ENCODE measurements at regions not wholly inside any gene's neighbourhood (a gene's known extent, or its start where the extent isn't known, plus 50 kb on each side); places are given as distances from the start of the nearest gene placed in this dataset.
"Not testable (repeated sequence)": the region's sequence is repeated elsewhere in the genome, so short reads cannot be mapped to it uniquely, and the experiment has no call there.

DNA sequence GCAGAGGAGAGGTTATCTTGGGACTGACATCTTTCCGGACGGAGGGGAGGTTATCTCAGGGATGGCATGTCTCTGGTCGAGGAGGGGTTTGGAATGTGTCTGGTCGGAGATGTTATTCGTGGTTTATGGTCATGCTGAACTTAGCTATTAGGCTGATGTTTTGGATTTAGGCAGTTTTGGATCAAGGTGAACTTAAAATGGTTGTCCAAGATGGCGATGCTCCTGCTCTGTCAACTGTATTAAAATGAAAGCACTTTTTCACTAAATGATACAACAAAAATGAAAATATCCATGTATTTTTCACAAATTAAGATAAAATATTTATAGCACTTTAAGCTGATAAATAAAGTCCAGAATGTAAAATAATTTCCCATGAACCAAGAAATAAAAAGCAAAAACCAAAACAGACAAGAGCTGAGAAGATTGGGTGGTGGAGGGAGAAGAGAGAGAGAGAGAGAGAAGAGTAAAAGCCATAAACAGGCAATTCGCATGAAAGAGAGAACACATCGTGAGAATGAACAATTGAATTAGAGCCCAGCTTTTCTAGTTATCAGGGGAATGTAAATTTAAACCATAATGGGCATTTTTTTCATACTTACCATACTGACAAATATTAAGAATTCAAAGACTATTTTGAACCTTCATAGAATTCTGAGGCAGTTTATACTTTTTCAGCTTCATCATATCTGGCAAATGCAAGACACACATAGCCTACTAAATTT is 2236.0 kb upstream of the AGA start:
- DNase-seq (ENCODE audit: low spot score), result no peak

DNA sequence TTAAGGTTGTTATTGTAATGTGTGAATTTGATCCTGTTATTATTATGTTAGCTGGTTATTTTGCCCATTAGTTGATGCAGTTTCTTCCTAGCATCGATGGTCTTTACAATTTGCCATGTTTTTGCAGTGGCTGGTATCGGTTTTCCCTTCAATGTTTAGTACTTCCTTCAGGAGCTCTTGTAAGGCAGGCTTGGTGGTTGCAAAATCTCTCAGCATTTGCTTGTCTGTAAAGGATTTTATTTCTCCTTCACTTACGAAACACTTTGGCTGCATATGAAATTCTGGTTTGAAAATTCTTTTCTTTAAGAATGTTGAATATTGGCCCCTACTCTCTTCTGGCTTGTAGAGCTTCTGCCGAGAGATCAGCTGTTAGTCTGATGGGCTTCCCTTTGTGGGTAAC is 2241.4 kb upstream of the AGA start:
- not testable (repeated sequence) for DNase-seq (ENCODE audit: low spot score)

DNA sequence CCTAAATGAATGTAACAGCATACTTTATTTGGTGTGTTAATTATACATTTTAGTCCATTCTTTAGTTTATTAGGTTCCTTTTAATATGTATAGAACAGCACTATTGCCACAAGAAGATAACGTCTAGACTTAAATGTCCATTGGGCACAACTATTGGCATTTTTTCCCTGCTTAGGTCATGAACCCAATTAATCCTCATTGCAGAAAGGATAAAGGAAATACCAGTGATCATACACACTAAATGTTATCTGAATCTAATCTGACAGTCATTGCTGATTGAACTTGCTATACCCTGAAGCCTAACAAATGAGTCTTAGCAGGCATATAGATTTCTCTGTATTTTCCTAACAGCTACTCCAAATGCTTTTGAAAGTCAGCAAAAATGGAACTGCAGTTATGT is 2250.0 kb upstream of the AGA start:
- DNase-seq (ENCODE audit: low spot score), result no peak

DNA sequence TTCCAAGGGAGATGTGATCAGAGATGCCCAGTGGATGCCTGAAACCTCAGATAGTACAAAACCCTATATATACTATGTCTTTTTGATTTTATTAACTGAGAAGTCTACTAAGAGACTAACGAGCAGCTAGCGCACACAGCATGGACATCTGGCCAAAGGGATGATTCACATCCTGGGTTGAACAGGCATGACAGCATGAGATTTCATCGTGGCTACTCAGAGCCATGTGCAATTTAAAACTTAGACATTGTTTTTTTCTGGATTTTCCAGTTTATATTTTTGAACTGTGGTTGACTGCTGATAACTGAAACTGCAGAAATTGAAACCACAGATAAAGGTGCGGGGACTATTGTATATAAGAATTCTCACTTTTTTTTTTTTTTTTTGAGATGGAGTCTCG is 2252.9 kb upstream of the AGA start:
- DNase-seq (ENCODE audit: low spot score), result no peak

DNA sequence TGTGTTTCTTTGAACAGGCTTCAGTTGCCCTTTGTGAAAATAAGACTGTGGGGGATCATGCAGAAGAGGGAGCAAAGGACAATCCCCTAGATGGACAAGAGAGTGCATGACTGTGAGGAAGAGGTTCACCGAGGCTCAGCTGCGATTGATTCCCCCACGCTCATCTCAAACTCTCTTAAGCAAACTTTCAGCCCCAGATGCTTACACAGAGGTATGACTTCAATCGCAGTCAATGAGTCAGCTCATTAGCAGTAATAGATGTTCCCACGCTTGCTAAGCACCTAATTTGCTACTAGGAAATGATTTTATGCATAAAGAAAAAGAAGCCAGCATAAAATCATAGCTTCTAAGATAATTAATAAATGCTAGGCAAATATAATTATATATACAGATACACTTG is 2256.1 kb upstream of the AGA start:
- no peak for DNase-seq (ENCODE audit: low spot score)

DNA sequence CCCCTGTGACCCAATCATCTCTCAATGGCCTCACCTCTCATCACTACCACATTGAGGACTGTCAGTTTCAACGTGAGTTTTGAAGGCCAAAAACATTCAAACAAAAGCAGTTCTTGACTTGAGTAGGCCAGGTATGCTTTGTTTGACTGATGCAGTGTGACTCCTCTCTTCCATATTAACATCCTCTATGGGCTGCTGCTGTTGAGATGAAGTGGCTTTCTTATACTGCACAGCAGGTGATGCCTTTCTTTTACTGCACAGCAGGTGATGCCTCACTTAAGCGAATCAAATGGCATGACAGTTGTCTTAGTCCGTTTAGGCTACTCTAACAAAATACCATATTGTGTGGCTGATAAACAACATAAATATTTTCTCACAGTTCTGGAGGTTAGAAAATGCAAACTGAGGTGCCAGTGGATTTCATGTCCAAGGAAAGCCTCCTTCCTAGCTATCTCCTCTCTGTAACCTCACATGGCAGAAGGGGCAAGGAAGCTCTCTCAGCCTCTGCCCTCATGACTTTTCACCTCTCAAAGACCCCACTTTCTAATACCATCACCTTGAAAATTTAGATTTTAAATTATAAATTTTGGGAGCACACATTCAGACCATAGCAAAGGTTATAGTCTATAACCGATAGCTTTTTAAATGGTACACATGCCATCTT is 2267.9 kb upstream of the AGA start:
- DNase-seq (ENCODE audit: low spot score), result no peak

DNA sequence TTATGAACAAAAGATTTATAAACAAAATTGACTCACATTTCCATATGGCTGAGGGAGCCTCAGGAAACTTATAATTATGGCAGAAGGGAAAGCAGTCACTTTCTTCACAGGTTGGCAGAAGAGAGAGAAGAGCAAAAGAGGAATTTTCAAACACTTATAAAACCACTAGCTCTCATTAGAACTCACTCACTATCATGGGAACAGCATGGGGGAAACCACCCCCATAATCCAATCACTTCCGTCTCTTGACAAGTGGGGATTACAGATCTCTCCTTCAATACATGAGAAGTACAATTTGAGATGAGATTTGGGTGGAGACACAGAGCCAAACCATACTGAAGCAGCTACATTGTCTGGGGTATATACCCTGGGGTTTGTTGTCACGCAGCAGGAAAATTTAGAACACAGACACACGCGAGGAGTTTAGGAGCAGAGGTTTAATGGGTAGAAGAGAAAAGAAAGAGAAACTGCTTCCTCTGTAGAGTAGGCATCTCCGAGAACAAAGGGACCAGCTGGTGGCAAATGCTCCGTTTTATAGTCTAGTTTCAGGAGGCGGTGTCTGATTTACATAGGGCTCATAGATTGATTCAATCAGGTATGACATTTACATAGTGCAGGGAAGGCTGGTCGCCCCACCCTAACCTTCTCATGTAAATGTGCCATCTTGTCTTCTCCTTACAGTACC is 2277.7 kb upstream of the AGA start:
- DNase-seq (ENCODE audit: low spot score), result no peak

DNA sequence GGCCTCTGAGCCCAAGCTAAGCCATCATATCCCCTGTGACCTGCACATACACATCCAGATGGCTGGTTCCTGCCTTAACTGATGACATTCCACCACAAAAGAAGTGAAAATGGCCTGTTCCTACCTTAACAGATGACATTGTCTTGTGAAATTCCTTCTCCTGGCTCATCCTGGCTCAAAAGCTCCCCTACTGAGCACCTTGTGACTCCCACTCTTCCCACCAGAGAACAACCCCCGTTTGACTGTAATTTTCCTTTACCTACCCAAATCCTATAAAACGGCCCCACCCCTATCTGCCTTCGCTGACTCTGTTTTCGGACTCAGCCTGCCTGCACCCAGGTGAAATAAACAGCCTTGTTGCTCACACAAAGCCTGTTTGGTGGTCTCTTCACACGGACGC is 2284.3 kb upstream of the AGA start:
- not testable (repeated sequence) for DNase-seq (ENCODE audit: low spot score)

DNA sequence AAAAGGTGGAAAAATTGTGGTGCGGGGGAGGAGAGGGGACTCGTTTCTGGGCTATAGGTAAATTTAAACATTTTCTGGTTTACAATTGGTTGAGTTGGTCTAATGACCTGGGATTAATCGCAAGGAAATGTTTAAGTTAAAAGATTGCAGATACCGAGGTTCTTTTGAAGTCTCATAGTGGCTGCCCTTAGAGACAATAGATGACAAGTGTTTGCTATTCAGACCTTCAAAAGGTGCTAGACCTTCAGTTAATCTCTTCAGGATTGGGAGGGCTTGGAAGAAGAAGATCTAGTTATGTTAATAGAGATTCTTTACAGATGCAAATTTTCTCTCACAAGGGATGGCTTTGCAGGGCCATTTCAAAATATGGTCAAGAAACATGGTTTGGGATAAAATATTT is 2286.1 kb upstream of the AGA start:
- DNase-seq (ENCODE audit: low spot score), result no peak

DNA sequence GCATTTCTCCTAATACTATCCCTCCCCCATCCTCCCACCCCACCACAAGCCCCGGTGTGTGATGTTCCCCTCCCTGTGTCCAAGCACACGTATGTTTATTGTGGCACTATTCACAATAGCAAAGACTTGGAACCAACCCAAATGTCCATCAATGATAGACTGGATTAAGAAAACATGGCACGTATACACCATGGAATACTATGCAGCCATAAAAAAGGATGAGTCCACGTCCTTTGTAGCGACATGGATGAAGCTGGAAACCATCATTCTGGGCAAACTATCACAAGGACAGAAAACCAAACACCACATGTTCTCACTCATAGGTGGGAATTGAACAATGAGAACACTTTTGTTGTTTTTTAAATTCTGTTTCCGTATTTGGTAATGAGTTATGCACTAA is 2294.6 kb upstream of the AGA start:
- DNase-seq (ENCODE audit: low spot score), result not testable (repeated sequence)

DNA sequence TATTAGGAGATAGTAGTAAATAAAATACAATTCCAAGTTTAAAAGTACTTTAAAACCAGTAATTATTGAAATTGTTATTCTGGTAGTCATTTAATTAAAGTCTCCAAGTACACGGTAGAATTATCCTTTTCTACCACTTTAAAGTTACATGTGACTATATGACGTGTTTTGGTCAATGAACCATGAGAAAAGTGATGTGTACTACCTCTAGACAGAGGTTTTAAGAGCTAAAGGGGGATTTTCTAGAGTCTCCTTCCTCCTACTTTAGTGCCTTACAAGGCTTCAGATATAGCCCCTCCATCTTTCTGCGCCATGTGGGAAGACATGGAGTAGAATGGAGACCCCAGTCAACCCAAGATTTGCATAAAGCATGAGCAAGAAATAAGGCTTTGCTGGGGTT is 2296.6 kb upstream of the AGA start:
- no peak for DNase-seq (ENCODE audit: low spot score)

DNA sequence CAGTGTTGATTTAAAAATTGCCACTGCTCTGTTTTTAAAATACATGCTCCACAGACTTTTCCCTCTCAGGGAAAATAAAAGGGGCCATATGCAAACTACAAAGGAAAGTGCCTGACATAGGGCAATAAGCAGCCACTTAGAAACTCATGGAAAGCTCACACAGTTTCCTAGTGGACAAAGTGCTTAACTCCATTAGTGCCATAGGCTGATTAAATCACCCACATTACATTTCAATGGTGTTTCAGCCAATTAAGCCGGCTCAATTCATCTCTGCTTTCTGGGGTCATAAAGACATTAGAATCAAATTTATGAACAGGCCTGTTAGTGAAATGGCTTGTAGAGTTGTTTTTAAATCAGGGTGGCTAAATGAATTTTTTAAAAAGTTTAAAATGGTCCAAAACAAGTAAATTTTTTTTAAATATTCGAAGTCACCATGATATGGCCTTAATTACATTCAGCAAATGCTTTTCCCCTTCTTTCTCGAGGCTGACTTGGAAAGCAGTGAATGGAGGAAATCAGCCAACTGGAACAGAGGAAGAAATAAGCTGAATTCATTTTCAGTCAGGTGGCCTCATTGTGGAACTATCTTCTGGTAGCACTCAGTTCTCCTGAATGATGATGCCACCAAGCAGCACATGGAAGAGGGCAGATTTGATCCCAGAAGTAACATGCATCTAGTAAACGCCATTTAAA is 2305.1 kb upstream of the AGA start:
- no peak for DNase-seq (ENCODE audit: low spot score)

DNA sequence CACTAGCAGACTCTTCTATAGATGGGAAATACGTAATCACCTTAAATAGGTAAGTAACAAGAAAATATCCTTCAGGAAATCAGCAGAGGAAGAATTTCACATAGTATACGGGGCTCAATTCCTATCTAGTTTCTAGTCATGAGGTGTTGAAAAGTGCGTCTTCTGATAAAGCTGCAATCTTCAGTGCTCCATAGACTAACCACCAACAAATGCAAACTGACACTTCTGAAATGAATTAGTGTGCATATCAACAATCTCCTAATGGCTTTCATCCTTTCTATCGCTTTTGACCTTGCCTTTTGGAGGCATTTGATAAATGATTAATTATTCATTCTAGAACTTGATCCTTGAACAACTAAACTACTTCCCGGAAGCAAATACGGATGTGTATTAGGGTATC is 2306.6 kb upstream of the AGA start:
- no peak for DNase-seq (ENCODE audit: low spot score)

DNA sequence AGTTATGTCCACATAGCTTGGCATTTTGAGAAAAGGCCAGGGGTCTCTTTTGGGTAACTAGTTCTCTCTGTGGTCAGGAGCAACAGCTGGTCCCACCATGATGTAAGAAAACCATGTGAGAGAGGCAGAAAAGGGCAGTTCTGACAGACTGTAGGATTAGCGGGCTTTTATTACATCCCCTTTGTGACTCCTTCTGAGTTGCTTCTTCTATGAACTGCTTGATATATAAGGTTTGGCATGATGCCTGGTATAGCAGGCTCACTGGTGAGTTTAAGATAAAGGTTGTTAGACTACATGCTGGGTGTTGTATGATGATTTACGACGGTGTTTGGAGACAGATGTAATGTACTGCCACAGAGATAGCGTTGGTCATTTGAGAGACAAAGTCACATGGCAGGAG is 2308.1 kb upstream of the AGA start:
- no peak for DNase-seq (ENCODE audit: low spot score)

DNA sequence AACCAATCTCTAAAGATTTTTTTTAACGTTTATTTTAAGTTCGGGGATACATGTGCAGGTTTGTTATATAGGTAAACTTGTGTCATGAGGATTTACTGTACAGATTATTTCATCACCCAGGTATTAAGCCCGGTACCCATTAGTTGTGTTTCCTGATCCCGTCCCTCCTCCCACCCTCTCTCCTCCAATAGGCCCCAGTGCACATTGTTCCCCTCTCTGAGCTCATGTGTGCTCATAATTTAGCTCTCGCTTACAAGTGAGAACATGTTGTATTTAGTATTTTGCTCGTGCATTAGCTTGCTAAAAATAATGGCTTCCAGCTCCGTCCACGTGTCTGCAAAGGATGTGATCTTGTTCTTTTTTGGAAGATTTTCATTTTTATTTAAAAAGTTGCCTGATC is 2309.4 kb upstream of the AGA start:
- no peak for DNase-seq (ENCODE audit: low spot score)

DNA sequence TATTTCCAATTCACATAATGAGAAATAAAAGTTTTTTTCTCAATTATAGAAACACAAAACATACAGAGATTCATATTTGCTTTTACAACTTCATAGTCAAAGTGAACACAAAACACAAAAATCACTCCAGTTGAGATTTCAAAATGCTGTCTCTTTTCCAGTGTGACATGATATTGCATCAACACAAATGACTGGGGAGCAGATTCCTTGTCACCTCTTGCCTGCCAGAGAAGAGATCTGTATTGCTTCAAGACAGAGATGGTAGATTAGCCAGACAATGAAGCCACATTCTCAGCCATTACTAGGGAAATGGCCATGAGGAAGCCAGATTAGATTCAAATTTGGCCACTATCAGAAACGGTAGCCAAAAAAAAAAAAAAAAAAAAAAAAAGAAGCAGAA is 2313.1 kb upstream of the AGA start:
- DNase-seq (ENCODE audit: low spot score), result no peak

DNA sequence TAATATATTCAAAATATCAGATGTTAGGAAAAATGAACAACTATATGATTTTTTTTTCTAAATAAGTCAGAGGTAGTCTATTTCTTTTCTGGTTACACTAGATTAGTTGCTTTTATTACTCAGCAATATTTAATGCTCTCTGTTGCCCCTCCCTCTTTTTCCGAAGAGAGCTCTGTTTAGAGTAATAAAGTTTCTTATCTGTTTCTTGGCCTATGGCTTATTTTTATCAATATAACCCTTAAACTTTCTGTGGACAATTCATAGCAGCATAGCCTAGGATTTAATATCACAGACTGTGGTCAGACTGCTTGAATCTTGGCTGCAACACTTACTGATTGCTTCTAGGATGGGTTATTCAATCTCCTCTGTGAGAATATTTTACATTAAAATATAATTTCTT is 2315.4 kb upstream of the AGA start:
- DNase-seq (ENCODE audit: low spot score), result no peak

DNA sequence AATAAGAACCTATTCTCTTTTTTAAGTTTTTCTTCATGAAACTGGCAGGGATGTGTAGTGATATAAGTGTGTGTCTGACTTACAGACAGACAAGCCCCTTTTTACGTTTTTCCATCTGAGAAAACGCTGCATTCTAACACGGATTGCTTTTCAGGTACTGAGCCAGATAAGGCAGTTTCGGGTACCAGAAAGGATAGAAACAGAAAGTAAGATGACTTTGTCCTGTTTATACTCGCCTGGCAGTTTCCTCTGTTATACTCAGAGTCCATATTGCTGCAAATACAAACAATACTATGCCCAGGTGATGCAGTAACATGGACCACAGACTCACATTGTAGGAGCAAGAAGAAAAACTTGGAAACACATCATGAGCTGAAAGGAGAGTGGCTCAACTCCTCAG is 2320.6 kb upstream of the AGA start:
- no peak for DNase-seq (ENCODE audit: low spot score)

DNA sequence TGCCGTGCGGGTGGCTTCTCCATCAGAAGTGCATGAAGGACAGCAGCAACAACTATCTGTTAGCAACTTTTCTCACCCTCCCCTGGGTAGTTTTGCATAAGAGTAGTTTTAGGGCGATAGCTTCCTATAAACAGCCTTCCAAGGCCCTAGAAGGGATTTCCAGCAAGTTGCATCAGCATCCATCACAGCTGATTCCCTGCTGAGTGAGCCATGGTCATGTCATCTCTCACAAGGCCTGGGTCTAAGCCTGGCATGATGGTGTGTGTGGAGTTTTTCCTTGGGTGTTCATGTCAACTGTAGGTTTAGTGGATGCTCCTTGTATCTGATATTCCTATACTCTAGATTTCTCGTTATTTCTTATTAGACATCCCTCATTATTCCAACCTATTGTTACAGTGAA is 2324.7 kb upstream of the AGA start:
- DNase-seq (ENCODE audit: low spot score), result no peak

DNA sequence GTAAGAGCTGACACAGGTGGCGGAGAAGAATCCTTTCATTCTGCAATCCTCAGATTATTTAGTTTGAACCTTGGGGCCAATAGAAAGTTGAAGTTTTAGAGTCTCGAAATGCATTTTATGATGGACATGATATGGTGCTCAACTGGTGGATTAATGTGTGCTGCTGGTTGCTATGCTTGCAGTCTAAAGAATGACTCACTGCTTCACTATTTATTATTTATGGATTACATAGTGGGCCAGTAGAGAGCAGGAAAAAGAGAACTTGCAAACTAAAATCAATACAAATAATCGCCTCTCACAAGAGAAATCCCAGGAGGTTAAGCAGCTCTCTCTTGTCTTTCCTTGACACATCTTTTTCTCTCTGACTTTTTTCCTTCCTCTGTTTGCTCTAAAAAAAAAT is 2326.8 kb upstream of the AGA start:
- DNase-seq (ENCODE audit: low spot score), result no peak

DNA sequence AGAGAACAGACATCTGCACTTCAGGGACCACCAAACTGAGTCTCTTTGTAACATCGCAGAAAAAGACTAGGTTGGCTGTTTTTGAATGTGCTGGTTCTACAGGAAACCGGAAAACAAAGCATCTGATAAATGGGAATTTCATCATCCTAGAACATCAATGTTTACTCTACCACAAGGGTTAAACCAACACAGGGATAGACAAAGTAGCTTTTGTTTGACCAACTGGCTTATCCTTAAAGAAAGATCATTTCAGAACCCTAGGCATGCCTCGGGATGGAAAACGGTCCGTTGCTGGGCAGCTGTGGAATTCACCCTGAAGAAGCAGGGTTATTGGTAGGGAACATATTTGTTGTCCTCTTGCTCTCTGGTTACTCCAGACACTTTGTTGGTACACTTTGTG is 2355.5 kb upstream of the AGA start:
- DNase-seq (ENCODE audit: low spot score), result no peak

DNA sequence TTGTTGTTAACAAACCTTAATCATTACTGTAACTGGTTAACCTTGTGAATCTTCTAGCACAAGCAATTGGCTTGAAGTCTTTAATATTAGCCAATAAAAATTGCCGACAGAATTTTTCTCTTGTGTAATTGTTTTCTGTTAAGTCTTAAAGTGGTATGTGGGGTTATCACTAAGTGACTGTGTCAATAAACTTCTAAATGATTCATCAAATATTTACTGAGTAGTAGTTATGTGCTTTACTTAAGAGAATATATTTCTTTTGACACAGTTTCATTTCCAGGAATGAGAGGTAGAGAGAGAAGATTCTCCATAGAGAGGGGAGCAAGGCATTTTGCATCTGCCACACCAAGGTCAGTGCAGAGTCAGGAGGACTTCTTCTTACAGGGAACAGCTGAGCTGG is 2361.6 kb upstream of the AGA start:
- DNase-seq (ENCODE audit: low spot score), result no peak

DNA sequence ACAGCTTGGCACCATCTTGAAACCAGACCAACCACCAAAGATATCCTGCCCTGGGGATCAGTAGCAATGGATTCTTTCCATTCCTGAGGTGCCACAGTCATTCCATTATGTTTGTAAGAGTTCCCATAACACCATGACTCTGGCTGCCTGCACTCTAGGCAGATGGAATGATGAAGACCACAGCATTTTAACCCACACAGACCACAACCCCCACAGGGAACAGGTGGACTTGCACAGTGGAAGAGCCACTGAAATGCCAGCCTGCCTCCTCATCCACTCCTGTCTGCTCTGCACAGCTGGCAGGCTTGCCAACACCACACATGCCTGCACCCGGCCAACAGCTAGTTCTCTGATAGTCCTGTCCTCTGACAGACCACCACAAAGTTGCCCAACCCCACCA is 2362.2 kb upstream of the AGA start:
- no peak for DNase-seq (ENCODE audit: low spot score)

Data from kidney tubule cell (primary cell).